HEK293 (cell line): ENCODE measurements at regions not wholly inside any gene's neighbourhood (a gene's known extent, or its start where the extent isn't known, plus 50 kb on each side); places are given as distances from the start of the nearest gene placed in this dataset.
A peak's percentile ranks its signal among the peaks of the same experiment; 100 is the strongest.

Experiments
- BCL11A ChIP-seq: fragments of 450-650 bp; formaldehyde crosslinking; IDR thresholded peaks from 2 replicates; pipeline ENCODE4 v1.5.1; 2016; ENCODE audit warnings: low read depth, missing biosample characterization, missing genetic modification characterization
- OSR2 ChIP-seq: fragments of 450-650 bp; formaldehyde crosslinking; IDR thresholded peaks from 2 replicates; pipeline ENCODE4 v1.5.1; 2016; ENCODE audit warnings: missing biosample characterization, missing genetic modification characterization
- SETDB1 ChIP-seq: IDR thresholded peaks from one replicate; pipeline ENCODE4 v1.6.1; 2017; ENCODE audit warnings: mild to moderate bottlenecking, low read length, moderate library complexity, mixed read lengths; ENCODE audit not compliant: insufficient read length
- TRIM28 ChIP-seq: IDR thresholded peaks from 2 replicates; pipeline ENCODE4 v1.6.1; 2011; ENCODE audit warnings: low read length, control low read depth, borderline replicate concordance
- ZBTB7A ChIP-seq: fragments of 450-650 bp; formaldehyde crosslinking; IDR thresholded peaks from 2 replicates; pipeline ENCODE4 v1.5.1; 2016; ENCODE audit warnings: low read depth, missing biosample characterization, missing genetic modification characterization
- ZNF138 ChIP-seq: fragments of 450-650 bp; formaldehyde crosslinking; IDR thresholded peaks from 2 replicates; pipeline ENCODE4 v1.5.1; 2016; ENCODE audit warnings: missing biosample characterization, missing genetic modification characterization, borderline replicate concordance
- ZNF157 ChIP-seq: fragments of 450-650 bp; formaldehyde crosslinking; IDR thresholded peaks from 2 replicates; pipeline ENCODE4 v1.5.1; 2016; ENCODE audit warnings: missing biosample characterization, missing genetic modification characterization
- ZNF354C ChIP-seq: fragments of 450-650 bp; formaldehyde crosslinking; IDR thresholded peaks from 2 replicates; pipeline ENCODE4 v1.5.1; 2016; ENCODE audit warnings: missing biosample characterization, missing genetic modification characterization, low read depth, borderline replicate concordance
- TF ChIP-seq, protein P1 (sequence below): fragments of 450-650 bp; formaldehyde crosslinking; IDR thresholded peaks from 2 replicates; pipeline ENCODE4 v1.5.1; 2016; ENCODE audit warnings: missing biosample characterization, missing genetic modification characterization
- TF ChIP-seq, protein P2 (sequence below): fragments of 450-650 bp; formaldehyde crosslinking; IDR thresholded peaks from 2 replicates; pipeline ENCODE4 v1.5.1; 2017; ENCODE audit warnings: missing biosample characterization, missing genetic modification characterization
- TF ChIP-seq, protein P3 (sequence below): fragments of 450-650 bp; formaldehyde crosslinking; IDR thresholded peaks from 2 replicates; pipeline ENCODE4 v1.5.1; 2016; ENCODE audit warnings: missing biosample characterization, missing genetic modification characterization, low read depth
- TF ChIP-seq, protein P4 (sequence below): fragments of 450-650 bp; formaldehyde crosslinking; IDR thresholded peaks from 2 replicates; pipeline ENCODE4 v1.5.1; 2016; ENCODE audit warnings: missing biosample characterization, missing genetic modification characterization
- TF ChIP-seq, protein P5 (sequence below): IDR thresholded peaks from 2 replicates; pipeline ENCODE4 v1.6.1; 2011; ENCODE audit warnings: mild to moderate bottlenecking, low read depth, low read length, borderline replicate concordance
- TF ChIP-seq, protein P6 (sequence below): fragments of 450-650 bp; formaldehyde crosslinking; IDR thresholded peaks from 2 replicates; pipeline ENCODE4 v1.5.1; 2016; ENCODE audit warnings: missing biosample characterization, missing genetic modification characterization

DNA sequence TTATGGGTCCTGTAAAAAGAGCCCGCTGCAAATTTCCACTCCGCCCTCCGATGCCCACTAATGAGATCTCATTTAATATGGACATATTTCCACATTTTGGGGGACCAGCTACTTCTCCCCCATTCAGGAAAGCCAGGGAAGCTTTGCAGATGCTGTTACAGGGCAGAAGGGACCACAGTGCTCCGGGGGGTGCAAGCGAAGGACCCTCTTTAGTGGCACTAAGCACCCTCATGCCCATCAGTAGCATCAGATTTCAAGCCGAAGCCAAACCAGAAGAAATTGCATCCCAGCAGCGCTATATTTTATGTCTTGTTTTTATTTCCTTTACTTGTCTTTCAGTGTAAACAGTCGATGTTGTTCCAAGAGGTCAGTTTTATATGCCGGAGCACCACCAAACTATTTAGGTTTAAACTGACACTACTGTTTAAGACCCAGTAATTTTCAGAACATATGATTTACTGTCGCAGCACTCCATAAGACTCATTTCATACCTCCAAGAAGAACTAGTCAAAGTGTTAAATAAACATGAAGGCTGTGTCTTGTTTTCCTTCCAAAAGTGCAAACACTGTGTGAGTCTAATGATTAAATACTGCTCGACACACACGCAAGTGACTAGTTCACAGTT, 122.2 kb upstream of the MGMT start:
- TF ChIP-seq, protein P1, sequence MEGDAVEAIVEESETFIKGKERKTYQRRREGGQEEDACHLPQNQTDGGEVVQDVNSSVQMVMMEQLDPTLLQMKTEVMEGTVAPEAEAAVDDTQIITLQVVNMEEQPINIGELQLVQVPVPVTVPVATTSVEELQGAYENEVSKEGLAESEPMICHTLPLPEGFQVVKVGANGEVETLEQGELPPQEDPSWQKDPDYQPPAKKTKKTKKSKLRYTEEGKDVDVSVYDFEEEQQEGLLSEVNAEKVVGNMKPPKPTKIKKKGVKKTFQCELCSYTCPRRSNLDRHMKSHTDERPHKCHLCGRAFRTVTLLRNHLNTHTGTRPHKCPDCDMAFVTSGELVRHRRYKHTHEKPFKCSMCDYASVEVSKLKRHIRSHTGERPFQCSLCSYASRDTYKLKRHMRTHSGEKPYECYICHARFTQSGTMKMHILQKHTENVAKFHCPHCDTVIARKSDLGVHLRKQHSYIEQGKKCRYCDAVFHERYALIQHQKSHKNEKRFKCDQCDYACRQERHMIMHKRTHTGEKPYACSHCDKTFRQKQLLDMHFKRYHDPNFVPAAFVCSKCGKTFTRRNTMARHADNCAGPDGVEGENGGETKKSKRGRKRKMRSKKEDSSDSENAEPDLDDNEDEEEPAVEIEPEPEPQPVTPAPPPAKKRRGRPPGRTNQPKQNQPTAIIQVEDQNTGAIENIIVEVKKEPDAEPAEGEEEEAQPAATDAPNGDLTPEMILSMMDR (tag by site-specific recombination): no peak
- TF ChIP-seq TRIM28: no peak
- TF ChIP-seq SETDB1: no peak
- no peak for TF ChIP-seq ZNF354C
- TF ChIP-seq, protein P2, sequence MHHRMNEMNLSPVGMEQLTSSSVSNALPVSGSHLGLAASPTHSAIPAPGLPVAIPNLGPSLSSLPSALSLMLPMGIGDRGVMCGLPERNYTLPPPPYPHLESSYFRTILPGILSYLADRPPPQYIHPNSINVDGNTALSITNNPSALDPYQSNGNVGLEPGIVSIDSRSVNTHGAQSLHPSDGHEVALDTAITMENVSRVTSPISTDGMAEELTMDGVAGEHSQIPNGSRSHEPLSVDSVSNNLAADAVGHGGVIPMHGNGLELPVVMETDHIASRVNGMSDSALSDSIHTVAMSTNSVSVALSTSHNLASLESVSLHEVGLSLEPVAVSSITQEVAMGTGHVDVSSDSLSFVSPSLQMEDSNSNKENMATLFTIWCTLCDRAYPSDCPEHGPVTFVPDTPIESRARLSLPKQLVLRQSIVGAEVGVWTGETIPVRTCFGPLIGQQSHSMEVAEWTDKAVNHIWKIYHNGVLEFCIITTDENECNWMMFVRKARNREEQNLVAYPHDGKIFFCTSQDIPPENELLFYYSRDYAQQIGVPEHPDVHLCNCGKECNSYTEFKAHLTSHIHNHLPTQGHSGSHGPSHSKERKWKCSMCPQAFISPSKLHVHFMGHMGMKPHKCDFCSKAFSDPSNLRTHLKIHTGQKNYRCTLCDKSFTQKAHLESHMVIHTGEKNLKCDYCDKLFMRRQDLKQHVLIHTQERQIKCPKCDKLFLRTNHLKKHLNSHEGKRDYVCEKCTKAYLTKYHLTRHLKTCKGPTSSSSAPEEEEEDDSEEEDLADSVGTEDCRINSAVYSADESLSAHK (tag by site-specific recombination): no peak
- TF ChIP-seq, protein P3, sequence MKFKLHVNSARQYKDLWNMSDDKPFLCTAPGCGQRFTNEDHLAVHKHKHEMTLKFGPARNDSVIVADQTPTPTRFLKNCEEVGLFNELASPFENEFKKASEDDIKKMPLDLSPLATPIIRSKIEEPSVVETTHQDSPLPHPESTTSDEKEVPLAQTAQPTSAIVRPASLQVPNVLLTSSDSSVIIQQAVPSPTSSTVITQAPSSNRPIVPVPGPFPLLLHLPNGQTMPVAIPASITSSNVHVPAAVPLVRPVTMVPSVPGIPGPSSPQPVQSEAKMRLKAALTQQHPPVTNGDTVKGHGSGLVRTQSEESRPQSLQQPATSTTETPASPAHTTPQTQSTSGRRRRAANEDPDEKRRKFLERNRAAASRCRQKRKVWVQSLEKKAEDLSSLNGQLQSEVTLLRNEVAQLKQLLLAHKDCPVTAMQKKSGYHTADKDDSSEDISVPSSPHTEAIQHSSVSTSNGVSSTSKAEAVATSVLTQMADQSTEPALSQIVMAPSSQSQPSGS (tag by site-specific recombination): no peak
- TF ChIP-seq, protein P4, sequence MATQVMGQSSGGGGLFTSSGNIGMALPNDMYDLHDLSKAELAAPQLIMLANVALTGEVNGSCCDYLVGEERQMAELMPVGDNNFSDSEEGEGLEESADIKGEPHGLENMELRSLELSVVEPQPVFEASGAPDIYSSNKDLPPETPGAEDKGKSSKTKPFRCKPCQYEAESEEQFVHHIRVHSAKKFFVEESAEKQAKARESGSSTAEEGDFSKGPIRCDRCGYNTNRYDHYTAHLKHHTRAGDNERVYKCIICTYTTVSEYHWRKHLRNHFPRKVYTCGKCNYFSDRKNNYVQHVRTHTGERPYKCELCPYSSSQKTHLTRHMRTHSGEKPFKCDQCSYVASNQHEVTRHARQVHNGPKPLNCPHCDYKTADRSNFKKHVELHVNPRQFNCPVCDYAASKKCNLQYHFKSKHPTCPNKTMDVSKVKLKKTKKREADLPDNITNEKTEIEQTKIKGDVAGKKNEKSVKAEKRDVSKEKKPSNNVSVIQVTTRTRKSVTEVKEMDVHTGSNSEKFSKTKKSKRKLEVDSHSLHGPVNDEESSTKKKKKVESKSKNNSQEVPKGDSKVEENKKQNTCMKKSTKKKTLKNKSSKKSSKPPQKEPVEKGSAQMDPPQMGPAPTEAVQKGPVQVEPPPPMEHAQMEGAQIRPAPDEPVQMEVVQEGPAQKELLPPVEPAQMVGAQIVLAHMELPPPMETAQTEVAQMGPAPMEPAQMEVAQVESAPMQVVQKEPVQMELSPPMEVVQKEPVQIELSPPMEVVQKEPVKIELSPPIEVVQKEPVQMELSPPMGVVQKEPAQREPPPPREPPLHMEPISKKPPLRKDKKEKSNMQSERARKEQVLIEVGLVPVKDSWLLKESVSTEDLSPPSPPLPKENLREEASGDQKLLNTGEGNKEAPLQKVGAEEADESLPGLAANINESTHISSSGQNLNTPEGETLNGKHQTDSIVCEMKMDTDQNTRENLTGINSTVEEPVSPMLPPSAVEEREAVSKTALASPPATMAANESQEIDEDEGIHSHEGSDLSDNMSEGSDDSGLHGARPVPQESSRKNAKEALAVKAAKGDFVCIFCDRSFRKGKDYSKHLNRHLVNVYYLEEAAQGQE: no peak
- TF ChIP-seq ZNF138 (tag by site-specific recombination): no peak
- no peak for TF ChIP-seq ZNF157 (tag by site-specific recombination)
- peak; percentile 70; the same call in 1 of the 2 replicates for TF ChIP-seq OSR2
- no peak for TF ChIP-seq ZBTB7A (tag by site-specific recombination)
- TF ChIP-seq, protein P5, sequence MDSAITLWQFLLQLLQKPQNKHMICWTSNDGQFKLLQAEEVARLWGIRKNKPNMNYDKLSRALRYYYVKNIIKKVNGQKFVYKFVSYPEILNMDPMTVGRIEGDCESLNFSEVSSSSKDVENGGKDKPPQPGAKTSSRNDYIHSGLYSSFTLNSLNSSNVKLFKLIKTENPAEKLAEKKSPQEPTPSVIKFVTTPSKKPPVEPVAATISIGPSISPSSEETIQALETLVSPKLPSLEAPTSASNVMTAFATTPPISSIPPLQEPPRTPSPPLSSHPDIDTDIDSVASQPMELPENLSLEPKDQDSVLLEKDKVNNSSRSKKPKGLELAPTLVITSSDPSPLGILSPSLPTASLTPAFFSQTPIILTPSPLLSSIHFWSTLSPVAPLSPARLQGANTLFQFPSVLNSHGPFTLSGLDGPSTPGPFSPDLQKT: no peak
- TF ChIP-seq, protein P6, sequence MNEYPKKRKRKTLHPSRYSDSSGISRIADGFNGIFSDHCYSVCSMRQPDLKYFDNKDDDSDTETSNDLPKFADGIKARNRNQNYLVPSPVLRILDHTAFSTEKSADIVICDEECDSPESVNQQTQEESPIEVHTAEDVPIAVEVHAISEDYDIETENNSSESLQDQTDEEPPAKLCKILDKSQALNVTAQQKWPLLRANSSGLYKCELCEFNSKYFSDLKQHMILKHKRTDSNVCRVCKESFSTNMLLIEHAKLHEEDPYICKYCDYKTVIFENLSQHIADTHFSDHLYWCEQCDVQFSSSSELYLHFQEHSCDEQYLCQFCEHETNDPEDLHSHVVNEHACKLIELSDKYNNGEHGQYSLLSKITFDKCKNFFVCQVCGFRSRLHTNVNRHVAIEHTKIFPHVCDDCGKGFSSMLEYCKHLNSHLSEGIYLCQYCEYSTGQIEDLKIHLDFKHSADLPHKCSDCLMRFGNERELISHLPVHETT: 0 out of 2 replicates have a peak, but pooled peaks have one; percentile 25
- TF ChIP-seq BCL11A (tag by site-specific recombination): no peak
